Nephron (organoid): ENCODE measurements at regions not wholly inside any gene's neighbourhood (a gene's known extent, or its start where the extent isn't known, plus 50 kb on each side); places are given as distances from the start of the nearest gene placed in this dataset.
A peak's percentile ranks its signal among the peaks of the same experiment; 100 is the strongest.

Experiments used
- H3K27ac Mint-ChIP-seq, 3 experiments: 2 replicates each; pipeline ENCODE4 v1.8.0; 2020; ENCODE audit warnings: mixed read lengths in 3 of 3, mild to moderate bottlenecking in 2 of 3, moderate library complexity in 1 of 3
- H3K27me3 Mint-ChIP-seq: 2 replicates; pipeline ENCODE4 v1.8.0; 2021; ENCODE audit warnings: low read depth, mild to moderate bottlenecking, moderate library complexity, mixed read lengths
- H3K36me3 Mint-ChIP-seq: 2 replicates; pipeline ENCODE4 v1.8.0; 2020; ENCODE audit warnings: low read depth, mixed read lengths
- H3K4me1 Mint-ChIP-seq: 2 replicates; pipeline ENCODE4 v1.8.0; 2020; ENCODE audit warnings: mixed read lengths
- H3K4me3 Mint-ChIP-seq, 3 experiments: 2 replicates each; pipeline ENCODE4 v1.8.0; 2020; ENCODE audit warnings: mild to moderate bottlenecking in 3 of 3, mixed read lengths in 3 of 3, moderate library complexity in 2 of 3
- H3K9me3 Mint-ChIP-seq: 2 replicates; pipeline ENCODE4 v1.8.0; 2020; ENCODE audit warnings: mixed read lengths
- CTCF ChIP-seq, 3 experiments: fragments of 200-600 bp; sonication (generic); IDR thresholded peaks; one replicate each; pipeline ENCODE4 v1.5.0; 2021; ENCODE audit warnings: antibody characterized with exemption in 3 of 3; ENCODE audit not compliant: unreplicated experiment in 3 of 3

GRCh38 chr12:94811611-94812010 is 161.3 kb upstream of the TMCC3 start:
- H3K27me3 Mint-ChIP-seq: no peaks in the 10 kb centered on the region
- TF ChIP-seq CTCF (IDR thresholded peaks at IDR 0.05; ENCODE audit: unreplicated experiment in 3 of 3): no peak
- peaks cover 22% of the 10 kb centered on the region for H3K36me3 Mint-ChIP-seq
- no peak overlapping the region for H3K4me3 Mint-ChIP-seq
- no peaks in the 10 kb centered on the region for H3K4me1 Mint-ChIP-seq
- H3K9me3 Mint-ChIP-seq: peaks cover 48% of the 10 kb centered on the region
- no peak overlapping the region for H3K27ac Mint-ChIP-seq

- peaks cover 27% of the 10 kb centered on the region for H3K9me3 Mint-ChIP-seq
- no peaks in the 10 kb centered on the region for H3K4me1 Mint-ChIP-seq
- no peak for TF ChIP-seq CTCF (IDR thresholded peaks at IDR 0.05; ENCODE audit: unreplicated experiment in 3 of 3)
- peaks cover under 1% of the 10 kb centered on the region for H3K27me3 Mint-ChIP-seq
- no peak overlapping the region for H3K27ac Mint-ChIP-seq
- H3K4me3 Mint-ChIP-seq: no peak overlapping the region
- peaks cover 17% of the 10 kb centered on the region for H3K36me3 Mint-ChIP-seq
Measured at GRCh38 chr12:94807951-94808350, 157.6 kb upstream of the TMCC3 start.

- Mint-ChIP-seq H3K36me3 (peaks cover 11% of the 10 kb centered on the region), H3K4me3 (no peak overlapping the region), H3K27ac (no peak overlapping the region), H3K27me3 (peaks cover 4% of the 10 kb centered on the region), H3K9me3 (peaks cover 15% of the 10 kb centered on the region), H3K4me1 (no peaks in the 10 kb centered on the region)
- TF ChIP-seq CTCF (IDR thresholded peaks at IDR 0.05; ENCODE audit: unreplicated experiment in 3 of 3): no peak
Measured at GRCh38 chr12:94806617-94807016, 156.3 kb upstream of the TMCC3 start.

GRCh38 chr12:94805749-94806529 is 155.6 kb upstream of the TMCC3 start:
- Mint-ChIP-seq H3K36me3 (peaks cover 8% of the 10 kb centered on the region), H3K27me3 (peaks cover 4% of the 10 kb centered on the region), H3K4me1 (no peaks in the 10 kb centered on the region), H3K9me3 (peaks cover 8% of the 10 kb centered on the region), H3K4me3 (no peak overlapping the region), H3K27ac (peak overlapping the region; percentile 16 to 81 (median 49))
- no peak for TF ChIP-seq CTCF (IDR thresholded peaks at IDR 0.05; ENCODE audit: unreplicated experiment in 3 of 3)

GRCh38 chr12:94803939-94804338 is 153.6 kb upstream of the TMCC3 start:
- Mint-ChIP-seq H3K9me3 (no peaks in the 10 kb centered on the region), H3K4me1 (no peaks in the 10 kb centered on the region), H3K4me3 (no peak overlapping the region), H3K27ac (no peak overlapping the region), H3K36me3 (no peaks in the 10 kb centered on the region), H3K27me3 (peaks cover 4% of the 10 kb centered on the region)
- no peak for TF ChIP-seq CTCF (IDR thresholded peaks at IDR 0.05; ENCODE audit: unreplicated experiment in 3 of 3)

GRCh38 chr12:94802796-94803195 is 152.4 kb upstream of the TMCC3 start:
- Mint-ChIP-seq H3K4me3 (no peak overlapping the region), H3K27ac (no peak overlapping the region), H3K36me3 (no peaks in the 10 kb centered on the region), H3K4me1 (peaks cover 9% of the 10 kb centered on the region), H3K9me3 (no peaks in the 10 kb centered on the region), H3K27me3 (peaks cover 4% of the 10 kb centered on the region)
- no peak for TF ChIP-seq CTCF (IDR thresholded peaks at IDR 0.05; ENCODE audit: unreplicated experiment in 3 of 3)
